Cardiac muscle cell (in vitro differentiated cells and primary cell): ENCODE measurements at regions not wholly inside any gene's neighbourhood (a gene's known extent, or its start where the extent isn't known, plus 50 kb on each side); places are given as distances from the start of the nearest gene placed in this dataset.

Experiments
- DNase-seq, 2 donors: peaks; one replicate each; pipeline versions ENCODE4 v3.0.0 to v3.0.0-alpha.2; 2010 to 2017; ENCODE audit warnings: low read depth in 1 of 2, low spot score in 1 of 2
- H3K27ac ChIP-seq: fragments of 200-600 bp; sonication (generic); 2 replicates; pipeline ENCODE4 v1.5.1; 2016
- H3K27me3 ChIP-seq: fragments of 200-600 bp; sonication (generic); 2 replicates; pipeline ENCODE4 v1.6.0; 2016; ENCODE audit warnings: control low read depth
- H3K36me3 ChIP-seq: fragments of 200-600 bp; sonication (generic); 2 replicates; pipeline ENCODE4 v1.5.1; 2016; ENCODE audit warnings: control low read depth
- H3K4me1 ChIP-seq: fragments of 200-600 bp; sonication (generic); 2 replicates; pipeline ENCODE4 v1.8.1; 2017; ENCODE audit warnings: low read depth, mild to moderate bottlenecking, mixed run types
- H3K4me3 ChIP-seq: fragments of 200-600 bp; sonication (generic); 2 replicates; pipeline ENCODE4 v1.5.1; 2016; ENCODE audit warnings: mild to moderate bottlenecking
- H3K9me3 ChIP-seq: fragments of 200-600 bp; sonication (generic); 2 replicates; pipeline ENCODE4 v1.5.1; 2017; ENCODE audit warnings: low read depth, mild to moderate bottlenecking, control low read depth
- CTCF ChIP-seq: IDR thresholded peaks from 2 replicates; pipeline ENCODE4 v1.5.1; 2012; ENCODE audit warnings: low read depth, mild to moderate bottlenecking, low read length

DNA sequence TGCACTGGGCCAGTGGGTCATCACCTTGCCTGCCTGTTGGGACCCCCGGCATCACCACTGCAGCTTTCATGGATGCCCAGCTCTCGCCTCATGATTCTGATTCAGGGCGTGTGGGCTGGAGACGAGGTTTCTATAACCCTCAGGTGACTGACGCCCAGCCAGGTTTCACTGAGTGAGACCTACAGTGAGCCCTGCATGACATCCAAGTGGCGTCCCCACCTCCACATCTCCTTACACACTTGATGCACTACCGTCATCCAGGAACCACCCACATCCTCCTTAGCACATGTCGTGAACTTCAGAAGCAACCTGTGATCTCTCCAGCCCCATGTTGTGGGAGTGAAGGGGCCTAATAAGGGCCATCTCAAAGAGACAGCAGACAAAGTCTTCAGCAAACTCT is 257.5 kb downstream of the CTTN start:
- H3K9me3 ChIP-seq: no peaks in the 10 kb centered on the region
- peaks cover 7% of the 10 kb centered on the region for H3K27me3 ChIP-seq
- H3K27ac ChIP-seq: no peak overlapping the region
- DNase-seq: no peak
- H3K36me3 ChIP-seq: no peaks in the 10 kb centered on the region
- TF ChIP-seq CTCF: no peak
- no peak overlapping the region for H3K4me3 ChIP-seq
- H3K4me1 ChIP-seq: no peaks in the 10 kb centered on the region

DNA sequence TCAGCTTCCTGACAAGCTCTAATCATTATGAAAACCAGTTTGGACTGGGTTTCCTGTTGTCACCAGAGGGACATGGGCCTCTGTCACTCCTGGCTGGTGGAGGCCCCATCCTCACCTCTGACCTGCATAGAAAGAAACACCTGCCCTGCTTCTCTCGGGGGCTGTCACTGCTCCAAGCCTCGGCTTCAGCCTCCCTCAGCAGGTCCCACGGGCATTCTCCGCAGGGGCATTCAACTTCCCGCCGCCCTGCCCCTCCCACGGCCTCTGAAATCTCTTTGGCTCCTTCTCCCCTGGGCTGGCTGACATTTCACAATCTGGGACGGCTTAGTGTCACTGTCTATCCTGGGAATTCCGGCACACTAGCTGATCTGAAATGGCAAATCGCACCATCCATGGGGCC is 257.9 kb downstream of the CTTN start:
- TF ChIP-seq CTCF: no peak
- Histone ChIP-seq H3K27ac (no peak overlapping the region), H3K27me3 (peaks cover 12% of the 10 kb centered on the region), H3K9me3 (no peaks in the 10 kb centered on the region), H3K36me3 (no peaks in the 10 kb centered on the region), H3K4me3 (no peak overlapping the region), H3K4me1 (no peaks in the 10 kb centered on the region)
- no peak for DNase-seq

DNA sequence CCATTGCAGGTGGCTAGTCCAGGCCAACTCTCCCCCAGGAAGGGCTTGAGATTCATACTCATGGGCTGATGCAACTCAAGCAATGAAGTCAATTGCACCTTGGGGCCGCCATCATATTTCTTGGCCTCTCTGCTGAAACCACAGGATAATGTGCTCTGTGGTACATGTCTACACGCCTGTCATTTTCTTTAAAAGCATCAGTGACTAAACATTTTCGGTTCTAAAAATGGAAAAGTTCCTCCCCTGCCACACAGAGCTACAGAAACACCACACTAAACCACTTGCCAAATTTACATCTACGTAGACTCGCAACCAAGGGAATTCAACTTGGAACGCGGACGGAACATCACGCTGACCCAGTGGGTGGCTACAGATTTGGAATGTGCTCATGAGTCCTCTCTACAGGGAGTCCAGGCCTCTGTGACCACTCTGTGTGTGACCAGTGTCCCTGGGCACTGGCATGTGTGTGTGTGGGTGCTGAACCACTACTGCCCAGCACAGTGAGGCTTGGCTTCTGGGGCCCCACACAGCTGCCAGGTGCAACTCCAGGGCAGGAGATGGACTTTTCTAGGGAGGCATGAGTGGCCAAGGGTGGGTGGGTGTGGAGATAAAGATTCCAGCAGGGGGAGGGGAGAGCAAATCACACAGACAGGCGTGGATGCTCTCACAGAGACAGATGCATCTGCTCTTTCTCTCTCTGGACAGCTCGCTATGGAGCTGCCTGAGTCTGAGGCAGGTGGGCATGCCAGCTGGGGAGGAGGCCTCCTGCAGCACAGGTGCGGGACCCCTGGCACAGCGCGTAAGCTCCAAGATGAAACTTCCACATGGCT is 261.9 kb downstream of the CTTN start:
- peaks cover 31% of the 10 kb centered on the region for H3K27me3 ChIP-seq
- H3K27ac ChIP-seq: no peak overlapping the region
- no peaks in the 10 kb centered on the region for H3K36me3 ChIP-seq
- no peak for DNase-seq
- TF ChIP-seq CTCF: no peak
- no peak overlapping the region for H3K4me3 ChIP-seq
- H3K4me1 ChIP-seq: no peaks in the 10 kb centered on the region
- H3K9me3 ChIP-seq: no peaks in the 10 kb centered on the region

GRCh38 chr11:70660889-70661197 is 262.5 kb downstream of the CTTN start:
- no peak for DNase-seq
- no peak for TF ChIP-seq CTCF
- Histone ChIP-seq H3K27me3 (peaks cover 31% of the 10 kb centered on the region), H3K9me3 (no peaks in the 10 kb centered on the region), H3K27ac (no peak overlapping the region), H3K4me3 (no peak overlapping the region), H3K36me3 (no peaks in the 10 kb centered on the region), H3K4me1 (no peaks in the 10 kb centered on the region)

DNA sequence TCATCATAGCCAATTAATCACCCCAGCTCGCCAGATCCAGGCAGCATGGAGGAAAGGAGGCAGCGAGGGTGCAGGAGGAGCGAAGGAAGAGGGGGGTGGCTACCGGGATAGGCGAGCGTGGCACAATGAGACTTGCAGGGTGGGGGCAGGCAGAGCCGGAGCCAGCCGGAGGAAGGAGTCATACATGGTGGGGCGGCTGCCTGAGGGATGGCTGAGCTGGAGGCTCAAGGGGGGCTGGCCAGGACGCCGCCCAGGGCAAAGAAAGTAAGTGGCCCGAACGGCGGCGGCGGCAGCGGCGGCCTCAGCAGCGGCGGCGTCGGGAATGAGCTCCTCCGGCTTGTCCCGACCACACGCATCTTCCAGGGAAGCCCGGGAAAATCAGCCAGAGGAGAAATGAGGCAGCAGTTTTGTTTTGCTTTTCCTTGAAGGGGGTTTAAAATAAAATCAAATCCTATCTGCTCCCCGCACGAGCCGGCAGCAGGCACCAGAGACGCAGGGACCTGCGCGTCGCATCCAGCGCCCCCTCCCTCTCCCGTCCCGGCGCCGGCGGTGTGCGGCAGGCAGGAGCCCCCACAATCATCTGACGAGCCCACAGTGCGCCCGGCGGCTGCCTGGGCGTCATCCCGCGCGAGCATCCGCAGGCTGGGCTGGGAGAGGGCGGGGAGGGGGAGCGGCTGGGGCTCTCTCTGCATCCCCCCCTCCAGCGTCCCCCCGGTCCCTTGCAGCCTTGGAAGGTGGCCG is 263.6 kb downstream of the CTTN start:
- Histone ChIP-seq H3K27ac (no peak overlapping the region), H3K27me3 (peaks cover 31% of the 10 kb centered on the region), H3K9me3 (no peaks in the 10 kb centered on the region), H3K36me3 (no peaks in the 10 kb centered on the region), H3K4me1 (no peaks in the 10 kb centered on the region), H3K4me3 (peak overlapping the region; percentile 26)
- DNase-seq: peak; percentile 22 to 33
- no peak for TF ChIP-seq CTCF
